ENCODE measurements at regions not wholly inside any gene's neighbourhood (a gene's known extent, or its start where the extent isn't known, plus 50 kb on each side); places are given as distances from the start of the nearest gene placed in this dataset.

DNA sequence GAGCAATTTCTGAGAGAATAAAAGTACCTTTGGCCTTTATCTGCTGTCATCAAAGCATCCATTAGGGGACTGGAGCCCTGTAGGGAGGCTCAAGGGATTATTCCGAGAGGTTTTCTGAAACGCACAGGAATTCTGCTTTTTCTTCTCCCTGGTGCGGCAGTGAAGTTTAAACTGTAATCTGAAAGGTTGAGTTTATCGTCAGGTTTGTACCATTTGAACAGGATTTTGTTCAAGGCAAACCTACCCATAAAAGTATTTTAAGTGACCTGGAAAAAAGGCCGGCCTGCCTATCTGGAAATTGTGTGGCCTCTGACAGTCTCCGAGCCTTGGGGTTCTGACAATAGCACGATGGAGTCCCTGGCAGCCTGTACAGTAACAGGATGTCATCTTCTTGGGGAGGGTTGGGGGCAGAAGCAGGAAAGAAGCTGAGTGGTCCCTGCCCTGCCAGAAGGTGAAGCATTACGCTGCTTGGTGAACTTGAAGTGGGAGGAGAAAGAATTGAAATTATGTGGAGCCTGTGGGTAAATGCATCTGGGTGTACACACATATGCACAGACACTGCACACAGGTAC, 272.0 kb downstream of the CYRIA start:
- TF ChIP-seq, protein P1, sequence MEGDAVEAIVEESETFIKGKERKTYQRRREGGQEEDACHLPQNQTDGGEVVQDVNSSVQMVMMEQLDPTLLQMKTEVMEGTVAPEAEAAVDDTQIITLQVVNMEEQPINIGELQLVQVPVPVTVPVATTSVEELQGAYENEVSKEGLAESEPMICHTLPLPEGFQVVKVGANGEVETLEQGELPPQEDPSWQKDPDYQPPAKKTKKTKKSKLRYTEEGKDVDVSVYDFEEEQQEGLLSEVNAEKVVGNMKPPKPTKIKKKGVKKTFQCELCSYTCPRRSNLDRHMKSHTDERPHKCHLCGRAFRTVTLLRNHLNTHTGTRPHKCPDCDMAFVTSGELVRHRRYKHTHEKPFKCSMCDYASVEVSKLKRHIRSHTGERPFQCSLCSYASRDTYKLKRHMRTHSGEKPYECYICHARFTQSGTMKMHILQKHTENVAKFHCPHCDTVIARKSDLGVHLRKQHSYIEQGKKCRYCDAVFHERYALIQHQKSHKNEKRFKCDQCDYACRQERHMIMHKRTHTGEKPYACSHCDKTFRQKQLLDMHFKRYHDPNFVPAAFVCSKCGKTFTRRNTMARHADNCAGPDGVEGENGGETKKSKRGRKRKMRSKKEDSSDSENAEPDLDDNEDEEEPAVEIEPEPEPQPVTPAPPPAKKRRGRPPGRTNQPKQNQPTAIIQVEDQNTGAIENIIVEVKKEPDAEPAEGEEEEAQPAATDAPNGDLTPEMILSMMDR (conservative IDR thresholded peaks at IDR 0.05 in 1 of 2, IDR thresholded peaks at IDR 0.05 in 1 of 2; ENCODE audit: extremely low read depth in 1 of 2, insufficient read depth in 1 of 2, low read depth in 1 of 2, low read length in 2 of 2), result no peak
- TF ChIP-seq EZH2 (IDR thresholded peaks at IDR 0.05; ENCODE audit: borderline replicate concordance, low read length), result no peak
